ENCODE measurements at regions not wholly inside any gene's neighbourhood (a gene's known extent, or its start where the extent isn't known, plus 50 kb on each side); places are given as distances from the start of the nearest gene placed in this dataset.

DNA sequence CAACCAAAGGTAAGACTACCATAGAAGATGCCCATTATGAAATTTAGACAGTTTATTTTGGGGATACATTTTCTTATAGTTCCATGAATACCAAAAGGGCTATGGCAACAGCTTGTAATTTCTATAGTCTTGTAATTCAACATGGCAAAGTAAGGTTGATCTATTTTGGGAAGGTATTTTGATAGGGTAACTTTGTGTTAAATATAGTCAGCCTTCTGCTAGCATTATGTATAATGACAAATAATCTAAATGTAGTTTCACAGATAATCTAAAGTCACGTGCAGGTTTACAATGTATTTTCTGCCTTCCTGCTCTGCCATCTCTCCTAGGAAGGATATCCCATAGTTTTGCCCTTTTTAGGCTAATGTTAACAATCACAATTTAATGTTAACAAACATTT, 85.9 kb upstream of the DPH5 start:
- TF ChIP-seq, protein P1, sequence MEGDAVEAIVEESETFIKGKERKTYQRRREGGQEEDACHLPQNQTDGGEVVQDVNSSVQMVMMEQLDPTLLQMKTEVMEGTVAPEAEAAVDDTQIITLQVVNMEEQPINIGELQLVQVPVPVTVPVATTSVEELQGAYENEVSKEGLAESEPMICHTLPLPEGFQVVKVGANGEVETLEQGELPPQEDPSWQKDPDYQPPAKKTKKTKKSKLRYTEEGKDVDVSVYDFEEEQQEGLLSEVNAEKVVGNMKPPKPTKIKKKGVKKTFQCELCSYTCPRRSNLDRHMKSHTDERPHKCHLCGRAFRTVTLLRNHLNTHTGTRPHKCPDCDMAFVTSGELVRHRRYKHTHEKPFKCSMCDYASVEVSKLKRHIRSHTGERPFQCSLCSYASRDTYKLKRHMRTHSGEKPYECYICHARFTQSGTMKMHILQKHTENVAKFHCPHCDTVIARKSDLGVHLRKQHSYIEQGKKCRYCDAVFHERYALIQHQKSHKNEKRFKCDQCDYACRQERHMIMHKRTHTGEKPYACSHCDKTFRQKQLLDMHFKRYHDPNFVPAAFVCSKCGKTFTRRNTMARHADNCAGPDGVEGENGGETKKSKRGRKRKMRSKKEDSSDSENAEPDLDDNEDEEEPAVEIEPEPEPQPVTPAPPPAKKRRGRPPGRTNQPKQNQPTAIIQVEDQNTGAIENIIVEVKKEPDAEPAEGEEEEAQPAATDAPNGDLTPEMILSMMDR (IDR thresholded peaks at IDR 0.05), result no peak
- no peak for TF ChIP-seq EP300 (IDR thresholded peaks at IDR 0.05)

Measured in ovary (tissue), 3 donors.